IMR-90 (cell line): ENCODE measurements at regions not wholly inside any gene's neighbourhood (a gene's known extent, or its start where the extent isn't known, plus 50 kb on each side); places are given as distances from the start of the nearest gene placed in this dataset.

Source experiments
- ATAC-seq: fragments of 200-7000 bp; cut with Tn5 transposase; 2 replicates; pipeline ENCODE4 v1.9.1; 2020; ENCODE audit warnings: low read depth, mild to moderate bottlenecking, moderate library complexity
- BruUV-seq: library from RNA; stranded (reverse); fragments of 400-500 nt; replicated peaks from 2 replicates; lab custom pipeline; 2021; lab: Mats Ljungman, UMichigan
- CTCF ChIA-PET: fragments of 300-600 bp; formaldehyde crosslinking; extraction: SDS; loops from one replicate; lab custom pipeline; 2021; ENCODE audit warnings: antibody characterized with exemption; lab: Yijun Ruan, JAX
- POLR2A ChIA-PET: fragments of 300-600 bp; sonication (Branson Sonifier 250); formaldehyde crosslinking; loops from one replicate; lab custom pipeline; 2022; ENCODE audit warnings: antibody characterized with exemption; ENCODE audit not compliant: unreplicated experiment; lab: Charles Lee
- DNase-seq: peaks from one replicate; pipeline ENCODE4 v3.0.0; 2013
- H2AFZ ChIP-seq: replicated peaks from 2 replicates; pipeline ENCODE3; 2013; ENCODE audit warnings: low read length, mild to moderate bottlenecking; ENCODE audit not compliant: poor library complexity
- H2AK5ac ChIP-seq: 2 replicates; pipeline ENCODE4 v1.6.1; 2013; ENCODE audit warnings: low read depth, low read length, inconsistent platforms
- H2AK9ac ChIP-seq: replicated peaks from 2 replicates; pipeline ENCODE3; 2013; ENCODE audit warnings: mild to moderate bottlenecking, low read depth, low read length, moderate library complexity; ENCODE audit not compliant: poor library complexity
- H2BK120ac ChIP-seq: 2 replicates; pipeline ENCODE4 v1.6.1; 2013; ENCODE audit warnings: low read depth, low read length, inconsistent platforms
- H2BK15ac ChIP-seq: 3 replicates; pipeline ENCODE4 v1.6.1; 2013; ENCODE audit warnings: low read depth, low read length, inconsistent platforms
- H2BK20ac ChIP-seq: 2 replicates; pipeline ENCODE4 v1.6.1; 2013; ENCODE audit warnings: low read depth, mild to moderate bottlenecking, inconsistent platforms, low read length, moderate library complexity
- H2BK5ac ChIP-seq: 2 replicates; pipeline ENCODE4 v1.6.1; 2013; ENCODE audit warnings: mild to moderate bottlenecking, low read depth, low read length, inconsistent platforms; ENCODE audit not compliant: poor library complexity, severe bottlenecking
- H3K14ac ChIP-seq: replicated peaks from 2 replicates; pipeline ENCODE4 v1.6.1; 2013; ENCODE audit warnings: low read depth, low read length, inconsistent platforms
- H3K18ac ChIP-seq: 2 replicates; pipeline ENCODE4 v1.6.1; 2013; ENCODE audit warnings: low read depth, low read length, control low read depth
- H3K23ac ChIP-seq: 2 replicates; pipeline ENCODE4 v1.6.1; 2013; ENCODE audit warnings: low read depth, low read length, inconsistent platforms
- H3K27ac ChIP-seq: 2 replicates; pipeline ENCODE4 v1.5.1; 2013; ENCODE audit warnings: mild to moderate bottlenecking, control low read depth, low read length; ENCODE audit not compliant: insufficient read depth
- H3K27me3 ChIP-seq: 2 replicates; pipeline ENCODE4 v1.6.1; 2013; ENCODE audit warnings: low read length; ENCODE audit not compliant: control insufficient read depth, insufficient read depth
- H3K36me3 ChIP-seq: 2 replicates; pipeline ENCODE4 v1.6.1; 2013; ENCODE audit warnings: low read length, mixed read lengths; ENCODE audit not compliant: control insufficient read depth, insufficient read depth
- H3K4ac ChIP-seq: 2 replicates; pipeline ENCODE4 v1.6.1; 2013; ENCODE audit warnings: low read depth, low read length, inconsistent platforms
- H3K4me1 ChIP-seq: 2 replicates; pipeline ENCODE4 v1.6.1; 2013; ENCODE audit warnings: low read length, mixed read lengths; ENCODE audit not compliant: control insufficient read depth, insufficient read depth
- H3K4me2 ChIP-seq: 2 replicates; pipeline ENCODE4 v1.6.1; 2013; ENCODE audit warnings: low read depth, mild to moderate bottlenecking, control low read depth, low read length, moderate library complexity
- H3K4me3 ChIP-seq: 2 replicates; pipeline ENCODE4 v1.5.1; 2013; ENCODE audit warnings: low read depth, mild to moderate bottlenecking, control low read depth, low read length, moderate library complexity; ENCODE audit not compliant: insufficient read depth
- H3K56ac ChIP-seq: 2 replicates; pipeline ENCODE4 v1.6.1; 2013; ENCODE audit warnings: low read length, inconsistent platforms; ENCODE audit not compliant: insufficient read depth; ENCODE audit errors: extremely low read depth
- H3K79me1 ChIP-seq, 2 experiments: 2 replicates each; pipeline ENCODE4 v1.6.1; 2013; ENCODE audit warnings: low read length in 2 of 2, inconsistent platforms in 1 of 2, low read depth in 1 of 2
- H3K9ac ChIP-seq: 2 replicates; pipeline ENCODE4 v1.6.1; 2013; ENCODE audit warnings: low read depth, low read length, control low read depth
- H3K9me1 ChIP-seq: 2 replicates; pipeline ENCODE4 v1.6.1; 2013; ENCODE audit warnings: low read length, inconsistent platforms; ENCODE audit not compliant: insufficient read depth
- H3K9me3 ChIP-seq: 2 replicates; pipeline ENCODE4 v1.6.1; 2013; ENCODE audit warnings: low read length; ENCODE audit not compliant: control insufficient read depth, insufficient read depth
- H4K20me1 ChIP-seq: 2 replicates; pipeline ENCODE4 v1.6.1; 2013; ENCODE audit warnings: low read length, inconsistent platforms; ENCODE audit not compliant: insufficient read depth
- H4K5ac ChIP-seq: 2 replicates; pipeline ENCODE4 v1.6.1; 2013; ENCODE audit warnings: mild to moderate bottlenecking, low read depth, low read length, control low read depth
- H4K8ac ChIP-seq, 2 experiments: 2 replicates each; pipeline ENCODE4 v1.6.1; 2013; ENCODE audit warnings: low read depth in 2 of 2, low read length in 2 of 2, control low read depth in 1 of 2, inconsistent platforms in 1 of 2
- H4K91ac ChIP-seq: 2 replicates; pipeline ENCODE4 v1.6.1; 2013; ENCODE audit warnings: low read depth, low read length, inconsistent platforms; ENCODE audit not compliant: insufficient read depth
- CEBPB ChIP-seq: IDR thresholded peaks from 2 replicates; pipeline ENCODE4 v1.6.1; 2012; ENCODE audit warnings: low read depth, low read length, improper control_type of control experiment
- FOS ChIP-seq: fragments of 150-350 bp; IDR thresholded peaks from 2 replicates; pipeline ENCODE4 v1.6.1; 2016; ENCODE audit warnings: low read depth, low read length
- MAFK ChIP-seq: IDR thresholded peaks from 2 replicates; pipeline ENCODE4 v1.6.1; 2012; ENCODE audit warnings: low read depth, low read length, improper control_type of control experiment
- MAZ ChIP-seq: IDR thresholded peaks from 2 replicates; pipeline ENCODE4 v1.6.1; 2012; ENCODE audit warnings: low read depth, mild to moderate bottlenecking, low read length, improper control_type of control experiment, moderate library complexity, borderline replicate concordance
- NFE2L2 ChIP-seq: fragments of 150-350 bp; IDR thresholded peaks from 2 replicates; pipeline ENCODE4 v1.6.1; 2016; ENCODE audit warnings: low read depth, mild to moderate bottlenecking, low read length
- RCOR1 ChIP-seq: IDR thresholded peaks from 2 replicates; pipeline ENCODE4 v1.6.1; 2012; ENCODE audit warnings: mild to moderate bottlenecking, low read length, improper control_type of control experiment; ENCODE audit not compliant: insufficient replicate concordance
- RFX5 ChIP-seq: IDR thresholded peaks from 2 replicates; pipeline ENCODE4 v1.8.0; 2012; ENCODE audit warnings: low read depth, mild to moderate bottlenecking, low read length, moderate library complexity
- WGBS, 2 experiments: methylation state at CpG; one replicate each; pipeline versions ENCODE4 v1.1.5 to v1.1.7; 2013; ENCODE audit warnings: missing lambda C conversion rate in 2 of 2; ENCODE audit not compliant: insufficient read length in 1 of 2; ENCODE audit errors: extremely low coverage in 2 of 2; 5-methylcytosine and 5-hydroxymethylcytosine counted together
- dilution Hi-C: fragments of 300-500 bp; cut with HindIII; formaldehyde crosslinking; loops from one replicate; pipeline ENCODE4 v1.14.3; 2018; ENCODE audit warnings: low sequenced_read_pairs; ENCODE audit not compliant: unreplicated experiment
- in situ Hi-C: fragments of 300-500 bp; cut with MboI; formaldehyde crosslinking; loops from 3 replicates; pipeline ENCODE4 v1.14.3; 2019; ENCODE audit warnings: low sequenced_read_pairs, inconsistent platforms, mixed read lengths
- intact Hi-C: fragments of 100-400 bp; cut with micrococcal nuclease; formaldehyde crosslinking; loops from 2 replicates; pipeline ENCODE4 v1.10.0; 2022
- TF ChIP-seq, protein P1 (sequence below): fragments of 150-350 bp; IDR thresholded peaks from 2 replicates; pipeline ENCODE4 v1.6.1; 2016; ENCODE audit warnings: low read depth, mild to moderate bottlenecking, low read length, moderate library complexity, borderline replicate concordance

DNA sequence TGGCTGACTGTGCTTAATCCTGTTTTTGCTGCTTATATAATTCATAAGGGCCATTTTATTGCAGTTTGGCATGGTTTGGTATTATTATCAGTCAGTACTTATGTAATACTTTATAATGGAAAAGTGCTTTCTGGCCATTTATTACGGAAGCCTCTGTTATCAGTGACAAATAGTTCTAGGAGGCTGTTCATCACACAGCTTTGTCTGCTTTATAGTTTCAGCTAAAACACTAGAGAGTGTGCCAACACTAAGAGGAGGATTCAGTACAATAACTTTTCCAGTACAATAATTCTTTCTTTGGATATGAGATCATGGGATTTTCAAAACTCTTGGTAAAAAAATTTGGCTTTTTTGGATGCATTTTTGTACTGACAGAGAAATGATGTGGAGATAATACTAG is 102.9 kb upstream of the PTGFR start:
- Histone ChIP-seq H2BK20ac (no peak overlapping the region), H3K9me3 (no peaks in the 10 kb centered on the region), H3K9me1 (no peaks in the 10 kb centered on the region), H3K9ac (no peak overlapping the region), H2AK9ac (no peak overlapping the region), H4K20me1 (no peaks in the 10 kb centered on the region), H3K56ac (no peak overlapping the region), H2BK15ac (no peak overlapping the region), H3K4me2 (no peak overlapping the region), H2BK120ac (no peak overlapping the region), H3K23ac (no peak overlapping the region), H3K27ac (no peak overlapping the region), H3K4me1 (no peaks in the 10 kb centered on the region), H2AFZ (no peak overlapping the region), H3K27me3 (no peaks in the 10 kb centered on the region), H2AK5ac (no peak overlapping the region), H4K5ac (no peak overlapping the region), H3K79me1 (no peaks in the 10 kb centered on the region), H4K8ac (no peak overlapping the region), H3K4ac (no peak overlapping the region), H2BK5ac (no peak overlapping the region), H4K91ac (no peak overlapping the region), H3K4me3 (no peak overlapping the region), H3K18ac (no peak overlapping the region), H3K14ac (no peak overlapping the region), H3K36me3 (no peaks in the 10 kb centered on the region)
- in situ Hi-C loops (no loop called here), dilution Hi-C loops (no loop called here), intact Hi-C loops (no loop called here)
- DNase-seq: no peak
- no TSS peak for BruUV-seq
- ChIA-PET POLR2A (no interaction called here), CTCF (no interaction called here)
- WGBS, 2 experiments: no CpG with 5 or more reads among the region's 1 CpG
- no peak for ATAC-seq
- TF ChIP-seq FOS (no peak), MAZ (no peak), MAFK (no peak), RFX5 (no peak), NFE2L2 (no peak), RCOR1 (no peak), CEBPB (no peak)
- TF ChIP-seq, protein P1, sequence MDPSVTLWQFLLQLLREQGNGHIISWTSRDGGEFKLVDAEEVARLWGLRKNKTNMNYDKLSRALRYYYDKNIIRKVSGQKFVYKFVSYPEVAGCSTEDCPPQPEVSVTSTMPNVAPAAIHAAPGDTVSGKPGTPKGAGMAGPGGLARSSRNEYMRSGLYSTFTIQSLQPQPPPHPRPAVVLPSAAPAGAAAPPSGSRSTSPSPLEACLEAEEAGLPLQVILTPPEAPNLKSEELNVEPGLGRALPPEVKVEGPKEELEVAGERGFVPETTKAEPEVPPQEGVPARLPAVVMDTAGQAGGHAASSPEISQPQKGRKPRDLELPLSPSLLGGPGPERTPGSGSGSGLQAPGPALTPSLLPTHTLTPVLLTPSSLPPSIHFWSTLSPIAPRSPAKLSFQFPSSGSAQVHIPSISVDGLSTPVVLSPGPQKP: no peak
